ENCODE measurements at regions not wholly inside any gene's neighbourhood (a gene's known extent, or its start where the extent isn't known, plus 50 kb on each side); places are given as distances from the start of the nearest gene placed in this dataset.

DNA sequence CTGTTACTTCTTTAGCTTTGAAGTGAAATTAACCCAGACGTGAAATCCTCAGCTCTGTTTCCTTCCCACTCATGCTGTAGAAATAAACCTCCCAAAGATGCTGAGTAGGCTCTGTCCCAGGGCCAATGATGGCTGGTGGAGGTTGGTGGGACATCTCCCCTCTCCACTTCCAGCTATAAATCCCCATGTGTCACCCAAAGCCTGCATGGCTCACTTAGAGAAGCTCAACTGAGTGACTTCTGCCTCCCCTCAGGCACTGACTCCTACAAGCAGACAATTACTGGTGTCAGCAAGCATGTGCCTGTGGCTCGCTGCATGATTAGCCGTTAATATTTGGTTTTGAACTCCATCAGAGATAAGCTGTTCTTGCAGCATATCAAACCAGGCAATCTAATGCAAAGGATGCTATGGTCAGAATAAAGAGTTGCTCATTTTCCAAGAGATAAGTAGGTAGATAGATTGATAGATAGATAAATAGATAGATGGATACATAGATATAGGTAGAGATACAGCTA is 569.5 kb upstream of the WWC1 start:
- Histone ChIP-seq H3K27ac (no peak overlapping the region), H3K4me3 (no peak overlapping the region)
- DNase-seq (ENCODE audit: low spot score): no peak
- TF ChIP-seq, protein P1, sequence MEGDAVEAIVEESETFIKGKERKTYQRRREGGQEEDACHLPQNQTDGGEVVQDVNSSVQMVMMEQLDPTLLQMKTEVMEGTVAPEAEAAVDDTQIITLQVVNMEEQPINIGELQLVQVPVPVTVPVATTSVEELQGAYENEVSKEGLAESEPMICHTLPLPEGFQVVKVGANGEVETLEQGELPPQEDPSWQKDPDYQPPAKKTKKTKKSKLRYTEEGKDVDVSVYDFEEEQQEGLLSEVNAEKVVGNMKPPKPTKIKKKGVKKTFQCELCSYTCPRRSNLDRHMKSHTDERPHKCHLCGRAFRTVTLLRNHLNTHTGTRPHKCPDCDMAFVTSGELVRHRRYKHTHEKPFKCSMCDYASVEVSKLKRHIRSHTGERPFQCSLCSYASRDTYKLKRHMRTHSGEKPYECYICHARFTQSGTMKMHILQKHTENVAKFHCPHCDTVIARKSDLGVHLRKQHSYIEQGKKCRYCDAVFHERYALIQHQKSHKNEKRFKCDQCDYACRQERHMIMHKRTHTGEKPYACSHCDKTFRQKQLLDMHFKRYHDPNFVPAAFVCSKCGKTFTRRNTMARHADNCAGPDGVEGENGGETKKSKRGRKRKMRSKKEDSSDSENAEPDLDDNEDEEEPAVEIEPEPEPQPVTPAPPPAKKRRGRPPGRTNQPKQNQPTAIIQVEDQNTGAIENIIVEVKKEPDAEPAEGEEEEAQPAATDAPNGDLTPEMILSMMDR (IDR thresholded peaks at IDR 0.05): no peak

DNA sequence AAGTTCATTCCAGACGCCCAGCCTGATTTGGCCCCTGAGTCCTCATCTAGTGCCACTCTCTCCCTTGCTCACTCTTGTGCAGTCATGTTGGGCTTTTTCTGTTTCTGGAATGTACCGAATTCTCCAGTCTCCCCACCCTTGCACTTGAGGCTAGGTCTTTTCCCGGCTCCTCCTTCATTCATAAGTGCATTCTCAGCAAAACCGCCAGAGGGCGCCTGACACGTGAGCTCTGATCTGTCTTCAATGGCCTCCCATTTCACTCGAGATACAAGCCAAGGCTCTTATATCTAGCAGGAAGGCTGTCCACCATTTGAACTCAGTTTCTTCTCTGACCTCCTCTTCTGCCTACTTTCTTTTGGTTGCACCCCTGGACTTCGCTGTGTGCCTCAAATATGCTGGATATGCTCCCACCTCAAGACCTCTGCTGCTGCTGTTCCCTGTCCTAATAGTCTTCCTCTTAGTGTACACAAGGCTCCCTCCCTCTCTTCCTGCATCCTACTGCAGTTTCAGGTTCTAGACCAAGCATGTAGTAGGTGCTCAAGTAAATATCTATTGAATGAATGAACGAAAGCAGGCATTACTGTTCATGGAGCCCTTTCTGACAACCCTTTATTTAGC is 568.1 kb upstream of the WWC1 start:
- no peak overlapping the region for H3K4me3 ChIP-seq
- peak; percentile 77 for DNase-seq (ENCODE audit: low spot score)
- no peak overlapping the region for H3K27ac ChIP-seq
- TF ChIP-seq, protein P1 (IDR thresholded peaks at IDR 0.05): peak; percentile 74

DNA sequence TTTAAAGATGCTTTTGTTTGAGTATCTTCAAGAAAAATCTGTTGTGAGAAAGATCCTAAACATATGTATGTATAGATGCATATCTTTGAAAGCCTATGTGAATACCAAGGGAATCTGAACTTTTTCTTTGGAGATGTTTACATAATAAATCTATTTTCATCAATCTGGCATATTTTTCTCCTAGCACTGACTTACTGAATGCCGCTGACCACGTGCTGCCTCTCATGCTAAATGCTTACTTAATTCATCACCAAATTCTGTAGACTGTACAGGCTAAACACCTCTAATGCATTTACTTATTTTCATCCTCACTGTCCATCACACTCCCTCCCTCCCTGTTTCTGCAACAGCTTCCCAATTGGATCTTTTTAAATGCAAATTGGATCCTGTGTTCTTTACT is 566.2 kb upstream of the WWC1 start:
- TF ChIP-seq, protein P1 (IDR thresholded peaks at IDR 0.05): no peak
- H3K27ac ChIP-seq: no peak overlapping the region
- DNase-seq (ENCODE audit: low spot score): no peak
- H3K4me3 ChIP-seq: no peak overlapping the region

DNA sequence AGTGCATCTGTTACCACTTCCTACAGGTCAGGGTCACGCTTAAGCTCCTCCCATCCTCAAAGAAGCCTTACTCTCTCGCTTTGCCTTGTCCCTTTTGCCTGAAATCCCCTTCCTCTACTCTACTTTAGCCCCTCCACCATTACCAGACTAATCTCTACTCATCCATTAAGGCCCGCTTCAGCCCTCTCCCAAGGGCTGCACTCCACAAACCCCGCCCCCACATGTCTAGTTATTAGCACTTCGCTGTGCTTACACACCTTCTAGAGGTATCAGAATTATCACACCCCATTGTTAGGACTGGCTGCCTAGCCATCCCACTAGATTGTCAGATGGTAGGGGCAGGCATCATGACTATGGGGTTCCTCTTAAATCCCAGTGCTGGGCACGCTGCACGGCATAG is 565.7 kb upstream of the WWC1 start:
- DNase-seq (ENCODE audit: low spot score): no peak
- no peak overlapping the region for H3K4me3 ChIP-seq
- no peak overlapping the region for H3K27ac ChIP-seq
- TF ChIP-seq, protein P1 (IDR thresholded peaks at IDR 0.05): no peak

DNA sequence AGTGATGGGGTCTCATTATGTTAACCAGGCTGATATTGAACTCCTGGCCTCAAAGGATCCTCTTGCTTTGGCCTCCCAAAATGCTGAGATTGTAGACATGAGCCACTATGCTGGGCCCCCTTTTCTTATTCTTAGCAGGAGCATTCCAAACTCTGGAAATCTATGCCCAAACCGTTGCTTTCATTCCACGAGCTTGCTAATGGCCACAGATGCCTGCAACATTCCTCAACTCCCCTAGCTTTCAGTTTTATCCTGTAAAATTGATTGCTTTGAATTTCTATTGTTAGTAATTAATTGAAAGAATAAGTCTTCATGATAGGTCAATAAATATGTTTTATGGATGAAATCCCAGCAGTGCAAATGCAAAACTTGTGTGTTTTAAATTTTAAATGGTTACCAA is 564.8 kb upstream of the WWC1 start:
- no peak overlapping the region for H3K4me3 ChIP-seq
- no peak for DNase-seq (ENCODE audit: low spot score)
- no peak overlapping the region for H3K27ac ChIP-seq
- TF ChIP-seq, protein P1 (IDR thresholded peaks at IDR 0.05): no peak

- Histone ChIP-seq H3K27ac (no peak overlapping the region), H3K4me3 (no peak overlapping the region)
- DNase-seq (ENCODE audit: low spot score): no peak
- TF ChIP-seq, protein P1 (IDR thresholded peaks at IDR 0.05): no peak
Measured at GRCh38 chr5:167730121-167730520, 561.3 kb upstream of the WWC1 start.

GRCh38 chr5:167730656-167731055 is 560.8 kb upstream of the WWC1 start:
- no peak for DNase-seq (ENCODE audit: low spot score)
- no peak overlapping the region for H3K4me3 ChIP-seq
- no peak overlapping the region for H3K27ac ChIP-seq
- TF ChIP-seq, protein P1 (IDR thresholded peaks at IDR 0.05): no peak
